ENCODE measurements at regions not wholly inside any gene's neighbourhood (a gene's known extent, or its start where the extent isn't known, plus 50 kb on each side); places are given as distances from the start of the nearest gene placed in this dataset.

DNA sequence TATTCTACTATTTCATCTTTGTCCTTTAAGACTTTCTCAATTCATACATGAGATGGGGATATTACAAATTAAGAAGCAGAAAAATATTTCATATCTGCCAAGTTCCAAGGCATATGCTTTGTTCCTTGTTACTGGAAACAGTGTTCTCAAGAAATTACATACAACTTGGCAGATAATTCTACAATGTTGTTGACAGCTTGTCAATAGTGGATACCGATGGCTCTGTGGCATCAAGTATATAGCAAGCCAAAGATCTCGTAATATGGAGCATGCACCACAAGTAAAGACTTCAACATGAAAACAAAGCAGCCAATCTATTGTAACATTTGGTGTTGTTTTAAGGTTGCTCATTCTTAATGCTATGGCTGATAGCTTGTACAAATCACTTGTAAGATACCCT lies 598.2 kb upstream of the KLHL29 start:
- H3K4me2 ChIP-seq, result no peak overlapping the region
- H3K27ac Mint-ChIP-seq, result no peak overlapping the region

DNA sequence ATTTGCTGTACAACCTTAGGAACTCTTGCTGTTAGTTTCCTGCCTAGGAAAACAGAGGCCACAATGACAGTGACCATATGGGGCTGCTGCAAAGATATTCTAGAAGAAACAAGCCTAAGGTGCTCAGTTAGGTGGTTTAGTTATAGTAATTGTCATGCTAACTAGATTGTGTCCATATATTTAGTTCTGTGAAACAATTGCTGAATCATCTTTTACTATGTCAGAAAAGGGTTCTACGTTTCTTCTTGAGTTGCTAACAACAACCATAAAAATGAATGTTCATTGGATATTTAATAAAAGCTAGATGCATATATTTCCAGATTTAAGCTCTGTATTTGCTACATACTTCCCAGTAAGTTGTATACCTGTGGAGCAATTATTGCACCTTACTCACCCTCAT lies 597.2 kb upstream of the KLHL29 start:
- H3F3A ChIP-seq (ENCODE audit: low read depth), result peaks cover 4% of the 10 kb centered on the region
- TF ChIP-seq EZH2phosphoT487 (IDR thresholded peaks at IDR 0.05), result no peak
- no peak for TF ChIP-seq EZH2 (IDR thresholded peaks at IDR 0.05)
- TF ChIP-seq, protein P1, sequence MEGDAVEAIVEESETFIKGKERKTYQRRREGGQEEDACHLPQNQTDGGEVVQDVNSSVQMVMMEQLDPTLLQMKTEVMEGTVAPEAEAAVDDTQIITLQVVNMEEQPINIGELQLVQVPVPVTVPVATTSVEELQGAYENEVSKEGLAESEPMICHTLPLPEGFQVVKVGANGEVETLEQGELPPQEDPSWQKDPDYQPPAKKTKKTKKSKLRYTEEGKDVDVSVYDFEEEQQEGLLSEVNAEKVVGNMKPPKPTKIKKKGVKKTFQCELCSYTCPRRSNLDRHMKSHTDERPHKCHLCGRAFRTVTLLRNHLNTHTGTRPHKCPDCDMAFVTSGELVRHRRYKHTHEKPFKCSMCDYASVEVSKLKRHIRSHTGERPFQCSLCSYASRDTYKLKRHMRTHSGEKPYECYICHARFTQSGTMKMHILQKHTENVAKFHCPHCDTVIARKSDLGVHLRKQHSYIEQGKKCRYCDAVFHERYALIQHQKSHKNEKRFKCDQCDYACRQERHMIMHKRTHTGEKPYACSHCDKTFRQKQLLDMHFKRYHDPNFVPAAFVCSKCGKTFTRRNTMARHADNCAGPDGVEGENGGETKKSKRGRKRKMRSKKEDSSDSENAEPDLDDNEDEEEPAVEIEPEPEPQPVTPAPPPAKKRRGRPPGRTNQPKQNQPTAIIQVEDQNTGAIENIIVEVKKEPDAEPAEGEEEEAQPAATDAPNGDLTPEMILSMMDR (IDR thresholded peaks at IDR 0.05), result no peak

More for the DNA sequence above, 598.2 kb upstream of the KLHL29 start:
- Mint-ChIP-seq H3K9me3 (peaks cover 2% of the 10 kb centered on the region), H3K36me3 (no peaks in the 10 kb centered on the region), H3K4me1 (peaks cover 37% of the 10 kb centered on the region), H3K27me3 (ENCODE audit: insufficient read depth, low read depth) (peaks cover 4% of the 10 kb centered on the region), H3K4me3 (no peak overlapping the region)
- no peak overlapping the region for H3K9ac ChIP-seq
- peaks cover 23% of the 10 kb centered on the region for H3K4me1 ChIP-seq
- H3K27ac ChIP-seq, result no peak overlapping the region
- no peak for DNase-seq (ENCODE audit: low spot score)
- H3F3A ChIP-seq (ENCODE audit: low read depth), result peaks cover 4% of the 10 kb centered on the region
- H3K9me3 ChIP-seq (ENCODE audit: low read depth), result no peaks in the 10 kb centered on the region
- H3K36me3 ChIP-seq, result no peaks in the 10 kb centered on the region
- H3K79me2 ChIP-seq (ENCODE audit: low read depth), result no peaks in the 10 kb centered on the region
- TF ChIP-seq, protein P1 (IDR thresholded peaks at IDR 0.05), result no peak
- no peak for TF ChIP-seq EZH2 (IDR thresholded peaks at IDR 0.05)
- H2AFZ ChIP-seq (replicated peaks), result no peak overlapping the region
- H3K27me3 ChIP-seq, result no peaks in the 10 kb centered on the region
- no peaks in the 10 kb centered on the region for H4K20me1 ChIP-seq (ENCODE audit: low read depth)
- no peak overlapping the region for H3K4me3 ChIP-seq

DNA sequence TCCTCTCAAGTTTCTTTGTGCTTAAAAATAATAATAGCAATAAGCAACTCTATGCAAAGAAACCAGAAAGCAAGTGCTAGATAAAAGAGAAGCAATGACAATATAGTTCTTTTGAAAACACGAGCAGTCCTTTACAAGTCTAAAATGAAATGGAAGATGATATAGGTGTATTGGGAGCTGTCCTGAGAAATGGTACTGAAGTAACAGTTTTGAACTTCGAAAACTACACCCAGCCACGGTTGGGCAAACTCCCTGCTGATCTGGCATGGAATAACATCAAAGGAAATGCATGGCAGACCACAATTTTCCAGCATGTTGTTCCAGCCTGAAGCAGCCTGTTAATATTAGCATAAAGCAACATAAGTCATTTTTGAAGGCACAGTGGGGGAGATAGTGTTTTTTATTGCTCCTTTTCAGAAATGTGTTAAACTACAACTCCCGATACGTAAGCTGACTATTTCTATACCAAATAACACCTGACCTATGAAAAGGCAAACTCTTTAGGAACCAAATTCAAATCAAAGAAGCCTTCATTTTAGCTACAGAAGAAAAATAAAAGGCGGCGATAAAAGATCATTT lies 596.1 kb upstream of the KLHL29 start:
- Histone ChIP-seq H3K27me3 (no peaks in the 10 kb centered on the region), H3K9ac (no peak overlapping the region), H3F3A (ENCODE audit: low read depth) (peaks cover 4% of the 10 kb centered on the region), H3K36me3 (no peaks in the 10 kb centered on the region), H4K20me1 (ENCODE audit: low read depth) (no peaks in the 10 kb centered on the region), H3K27ac (no peak overlapping the region), H3K79me2 (ENCODE audit: low read depth) (no peaks in the 10 kb centered on the region), H2AFZ (replicated peaks) (no peak overlapping the region), H3K4me1 (peaks cover 26% of the 10 kb centered on the region), H3K4me2 (no peak overlapping the region), H3K9me3 (ENCODE audit: low read depth) (no peaks in the 10 kb centered on the region), H3K4me3 (no peak overlapping the region)
- peaks cover 3% of the 10 kb centered on the region for H3K9me3 Mint-ChIP-seq
- H3K27ac Mint-ChIP-seq, result no peak overlapping the region
- peaks cover 35% of the 10 kb centered on the region for H3K4me1 Mint-ChIP-seq
- DNase-seq (ENCODE audit: low spot score), result no peak
- no peaks in the 10 kb centered on the region for H3K36me3 Mint-ChIP-seq
- no peak overlapping the region for H3K4me3 Mint-ChIP-seq
- H3K27me3 Mint-ChIP-seq (ENCODE audit: insufficient read depth, low read depth), result peaks cover 2% of the 10 kb centered on the region
- TF ChIP-seq EZH2phosphoT487 (IDR thresholded peaks at IDR 0.05) (no peak), EZH2 (IDR thresholded peaks at IDR 0.05) (no peak)
- TF ChIP-seq, protein P1 (IDR thresholded peaks at IDR 0.05), result no peak

More for the DNA sequence above, 597.2 kb upstream of the KLHL29 start:
- no peaks in the 10 kb centered on the region for H3K27me3 ChIP-seq
- H3K9ac ChIP-seq, result no peak overlapping the region
- H3K9me3 ChIP-seq (ENCODE audit: low read depth), result no peaks in the 10 kb centered on the region
- Mint-ChIP-seq H3K27ac (no peak overlapping the region), H3K9me3 (peaks cover 3% of the 10 kb centered on the region), H3K27me3 (ENCODE audit: insufficient read depth, low read depth) (peaks cover 2% of the 10 kb centered on the region), H3K4me3 (no peak overlapping the region), H3K4me1 (peaks cover 37% of the 10 kb centered on the region), H3K36me3 (no peaks in the 10 kb centered on the region)
- no peaks in the 10 kb centered on the region for H3K79me2 ChIP-seq (ENCODE audit: low read depth)
- DNase-seq (ENCODE audit: low spot score), result no peak
- H3K4me3 ChIP-seq, result no peak overlapping the region
- no peaks in the 10 kb centered on the region for H4K20me1 ChIP-seq (ENCODE audit: low read depth)
- H3K4me2 ChIP-seq, result no peak overlapping the region
- no peaks in the 10 kb centered on the region for H3K36me3 ChIP-seq
- H3K4me1 ChIP-seq, result peaks cover 27% of the 10 kb centered on the region
- H2AFZ ChIP-seq (replicated peaks), result no peak overlapping the region
- no peak overlapping the region for H3K27ac ChIP-seq
